ENCODE measurements at regions not wholly inside any gene's neighbourhood (a gene's known extent, or its start where the extent isn't known, plus 50 kb on each side); places are given as distances from the start of the nearest gene placed in this dataset.

GRCh38 chr12:61536525-61536924 lies 723.7 kb upstream of the USP15 start:
- POLR2A ChIA-PET, result no interaction called here
- CTCF ChIA-PET, result no interaction called here
- no peak for TF ChIP-seq FOXA1 (IDR thresholded peaks at IDR 0.05)
- no peak for TF ChIP-seq ZNF384 (IDR thresholded peaks at IDR 0.05)
- TF ChIP-seq, protein P1, sequence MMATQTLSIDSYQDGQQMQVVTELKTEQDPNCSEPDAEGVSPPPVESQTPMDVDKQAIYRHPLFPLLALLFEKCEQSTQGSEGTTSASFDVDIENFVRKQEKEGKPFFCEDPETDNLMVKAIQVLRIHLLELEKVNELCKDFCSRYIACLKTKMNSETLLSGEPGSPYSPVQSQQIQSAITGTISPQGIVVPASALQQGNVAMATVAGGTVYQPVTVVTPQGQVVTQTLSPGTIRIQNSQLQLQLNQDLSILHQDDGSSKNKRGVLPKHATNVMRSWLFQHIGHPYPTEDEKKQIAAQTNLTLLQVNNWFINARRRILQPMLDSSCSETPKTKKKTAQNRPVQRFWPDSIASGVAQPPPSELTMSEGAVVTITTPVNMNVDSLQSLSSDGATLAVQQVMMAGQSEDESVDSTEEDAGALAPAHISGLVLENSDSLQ (IDR thresholded peaks at IDR 0.05), result no peak
- TF ChIP-seq SP1 (IDR thresholded peaks at IDR 0.05), result no peak
- no peak for TF ChIP-seq BHLHE40 (IDR thresholded peaks at IDR 0.05; ENCODE audit: borderline replicate concordance)
- TF ChIP-seq L3MBTL2 (conservative IDR thresholded peaks at IDR 0.05), result no peak
- no peak for TF ChIP-seq HDGF (IDR thresholded peaks at IDR 0.05; ENCODE audit: borderline replicate concordance)
- no peak for TF ChIP-seq SUZ12 (IDR thresholded peaks at IDR 0.05)
- no peak for TF ChIP-seq NFRKB (IDR thresholded peaks at IDR 0.05)
- no peak for TF ChIP-seq FOXK2 (IDR thresholded peaks at IDR 0.05)
- DNase-seq (ENCODE audit: extremely low spot score), result no peak

- CTCF ChIA-PET, result no interaction called here
- no peak for DNase-seq (ENCODE audit: extremely low spot score)
Measured at GRCh38 chr12:61538951-61539350, 721.3 kb upstream of the USP15 start.

DNA sequence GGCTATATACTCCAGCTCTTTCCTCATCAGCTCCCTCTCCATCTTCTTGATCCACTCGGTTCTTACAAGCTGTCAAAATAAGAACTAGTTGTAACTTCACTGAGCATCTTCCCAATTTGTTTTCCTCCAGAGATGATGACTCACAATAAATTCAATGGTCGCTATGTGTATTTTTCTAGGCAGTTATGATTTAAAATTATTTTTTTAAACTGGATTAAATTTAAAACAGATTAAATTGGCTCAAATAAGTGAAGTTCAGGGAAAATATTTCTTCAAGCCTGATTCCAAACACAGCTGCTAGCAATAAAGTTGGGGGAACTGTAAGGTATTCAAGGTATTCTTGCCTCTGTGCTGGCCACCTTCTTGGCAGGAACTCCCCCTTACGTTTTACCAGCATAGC lies 717.7 kb upstream of the USP15 start:
- TF ChIP-seq L3MBTL2 (conservative IDR thresholded peaks at IDR 0.05) (no peak), ELF4 (IDR thresholded peaks at IDR 0.05) (no peak), FOXM1 (IDR thresholded peaks at IDR 0.05; ENCODE audit: borderline replicate concordance) (no peak)
- ChIA-PET CTCF (no interaction called here), POLR2A (no interaction called here)
- DNase-seq (ENCODE audit: extremely low spot score), result no peak

More at GRCh38 chr12:61538951-61539350, 721.3 kb upstream of the USP15 start:
- no peak for TF ChIP-seq ARNT (IDR thresholded peaks at IDR 0.05)
- TF ChIP-seq HDGF (IDR thresholded peaks at IDR 0.05; ENCODE audit: borderline replicate concordance), result no peak
- TF ChIP-seq CTBP1 (IDR thresholded peaks at IDR 0.05; ENCODE audit: borderline replicate concordance), result no peak
- no peak for TF ChIP-seq BHLHE40 (IDR thresholded peaks at IDR 0.05; ENCODE audit: borderline replicate concordance)
- no peak for TF ChIP-seq ZNF384 (IDR thresholded peaks at IDR 0.05)
- TF ChIP-seq LEF1 (IDR thresholded peaks at IDR 0.05; ENCODE audit: borderline replicate concordance), result no peak
- TF ChIP-seq FOXA1 (IDR thresholded peaks at IDR 0.05), result no peak
- TF ChIP-seq, protein P1 (IDR thresholded peaks at IDR 0.05), result no peak
- no peak for TF ChIP-seq NFRKB (IDR thresholded peaks at IDR 0.05)
- TF ChIP-seq SP1 (IDR thresholded peaks at IDR 0.05), result no peak
- TF ChIP-seq ELF4 (IDR thresholded peaks at IDR 0.05), result no peak
- POLR2A ChIA-PET, result no interaction called here

DNA sequence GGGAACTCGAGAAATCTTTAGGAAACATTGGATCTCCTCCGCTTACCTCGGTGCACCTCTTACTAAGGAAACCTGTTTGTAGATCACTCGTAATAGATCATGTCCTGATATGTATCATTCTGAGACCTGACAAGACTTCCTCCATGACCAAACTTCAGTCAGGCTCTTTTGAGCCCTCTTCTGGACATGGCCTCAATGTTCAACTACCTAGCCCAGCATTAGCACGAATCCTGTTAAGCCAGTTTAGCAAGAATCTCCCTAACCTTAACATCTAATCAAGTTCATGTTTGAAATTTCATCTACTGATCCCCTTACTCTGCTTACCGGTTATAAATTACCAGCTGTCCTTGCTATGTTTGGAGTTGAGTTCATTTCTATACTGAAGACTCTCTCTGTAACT lies 713.9 kb upstream of the USP15 start:
- ChIA-PET CTCF (no interaction called here), POLR2A (no interaction called here)
- TF ChIP-seq FOXK2 (IDR thresholded peaks at IDR 0.05) (no peak), FOXA1 (IDR thresholded peaks at IDR 0.05) (no peak), L3MBTL2 (conservative IDR thresholded peaks at IDR 0.05) (no peak), ELF4 (IDR thresholded peaks at IDR 0.05) (no peak), CTBP1 (IDR thresholded peaks at IDR 0.05; ENCODE audit: borderline replicate concordance) (no peak), SUZ12 (IDR thresholded peaks at IDR 0.05) (no peak), FOXM1 (IDR thresholded peaks at IDR 0.05; ENCODE audit: borderline replicate concordance) (no peak), SP1 (IDR thresholded peaks at IDR 0.05) (no peak), ARNT (IDR thresholded peaks at IDR 0.05) (no peak), LEF1 (IDR thresholded peaks at IDR 0.05; ENCODE audit: borderline replicate concordance) (no peak), ZNF384 (IDR thresholded peaks at IDR 0.05) (no peak), HDGF (IDR thresholded peaks at IDR 0.05; ENCODE audit: borderline replicate concordance) (no peak), BHLHE40 (IDR thresholded peaks at IDR 0.05; ENCODE audit: borderline replicate concordance) (no peak), TARDBP (IDR thresholded peaks at IDR 0.05) (no peak), NFRKB (IDR thresholded peaks at IDR 0.05) (no peak)
- TF ChIP-seq, protein P1 (IDR thresholded peaks at IDR 0.05), result no peak
- DNase-seq (ENCODE audit: extremely low spot score), result no peak

DNA sequence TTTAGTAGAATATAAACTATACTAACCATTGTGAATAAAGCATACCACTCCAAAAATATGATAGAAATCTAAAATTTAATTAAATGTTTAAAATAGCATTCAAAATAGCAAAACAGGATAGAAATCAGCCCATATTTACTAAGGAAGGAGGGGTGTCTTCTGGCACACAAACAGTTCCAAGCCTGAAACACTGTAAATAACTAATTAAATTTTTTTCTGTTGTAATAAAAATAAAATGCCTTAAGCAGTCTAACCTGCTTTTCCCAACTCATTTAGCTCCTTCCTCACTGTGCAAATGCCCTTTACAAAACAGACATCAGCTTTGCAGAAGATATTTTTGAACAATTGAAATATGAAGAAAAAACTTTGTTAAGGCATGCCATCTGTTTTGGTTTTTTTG lies 707.1 kb upstream of the USP15 start:
- ChIA-PET CTCF (no interaction called here), POLR2A (no interaction called here)
- TF ChIP-seq, protein P1 (IDR thresholded peaks at IDR 0.05), result no peak
- TF ChIP-seq FOXM1 (IDR thresholded peaks at IDR 0.05; ENCODE audit: borderline replicate concordance) (no peak), FOXA1 (IDR thresholded peaks at IDR 0.05) (no peak), L3MBTL2 (conservative IDR thresholded peaks at IDR 0.05) (no peak), ZNF384 (IDR thresholded peaks at IDR 0.05) (no peak), ARNT (IDR thresholded peaks at IDR 0.05) (no peak), LEF1 (IDR thresholded peaks at IDR 0.05; ENCODE audit: borderline replicate concordance) (no peak), SP1 (IDR thresholded peaks at IDR 0.05) (no peak), NFRKB (IDR thresholded peaks at IDR 0.05) (no peak), CTBP1 (IDR thresholded peaks at IDR 0.05; ENCODE audit: borderline replicate concordance) (no peak), SUZ12 (IDR thresholded peaks at IDR 0.05) (no peak), TARDBP (IDR thresholded peaks at IDR 0.05) (no peak), ELF4 (IDR thresholded peaks at IDR 0.05) (no peak), BHLHE40 (IDR thresholded peaks at IDR 0.05; ENCODE audit: borderline replicate concordance) (no peak)
- no peak for DNase-seq (ENCODE audit: extremely low spot score)

- ChIA-PET POLR2A (no interaction called here), CTCF (no interaction called here)
- no peak for DNase-seq (ENCODE audit: extremely low spot score)
- TF ChIP-seq FOXM1 (IDR thresholded peaks at IDR 0.05; ENCODE audit: borderline replicate concordance), result no peak
- no peak for TF ChIP-seq ARNT (IDR thresholded peaks at IDR 0.05)
- no peak for TF ChIP-seq ZNF384 (IDR thresholded peaks at IDR 0.05)
- no peak for TF ChIP-seq FOXK2 (IDR thresholded peaks at IDR 0.05)
- TF ChIP-seq LEF1 (IDR thresholded peaks at IDR 0.05; ENCODE audit: borderline replicate concordance), result no peak
- TF ChIP-seq NFRKB (IDR thresholded peaks at IDR 0.05), result no peak
- no peak for TF ChIP-seq SP1 (IDR thresholded peaks at IDR 0.05)
- no peak for TF ChIP-seq CTBP1 (IDR thresholded peaks at IDR 0.05; ENCODE audit: borderline replicate concordance)
- TF ChIP-seq FOXA1 (IDR thresholded peaks at IDR 0.05), result no peak
- TF ChIP-seq TARDBP (IDR thresholded peaks at IDR 0.05), result no peak
- no peak for TF ChIP-seq L3MBTL2 (conservative IDR thresholded peaks at IDR 0.05)
Measured at GRCh38 chr12:61554268-61555008, 705.8 kb upstream of the USP15 start.

Data from HEK293T (cell line).